NCI-H2171 treated with DMSO at 0.1 percent for 48 hours (cell line): ENCODE measurements at regions not wholly inside any gene's neighbourhood (a gene's known extent, or its start where the extent isn't known, plus 50 kb on each side); places are given as distances from the start of the nearest gene placed in this dataset.
A peak's percentile ranks its signal among the peaks of the same experiment; 100 is the strongest.

Experiments used
- DNase-seq: peaks from one replicate; lab custom pipeline; 2025; lab: John Stamatoyannopoulos, UW

GRCh38 chr3:69441040-69441439 lies 55.2 kb upstream of the FRMD4B start:
- peak; percentile 11 for DNase-seq

GRCh38 chr3:69439643-69440270 lies 53.9 kb upstream of the FRMD4B start:
- DNase-seq: no peak

- no peak for DNase-seq
These were observed 52.6 kb upstream of the FRMD4B start for GRCh38 chr3:69438476-69438875.

- no peak for DNase-seq
These were observed 49.7 kb upstream of the FRMD4B start for GRCh38 chr3:69435274-69436265.
